Ascending aorta (tissue), 2 donors: ENCODE measurements at regions not wholly inside any gene's neighbourhood (a gene's known extent, or its start where the extent isn't known, plus 50 kb on each side); places are given as distances from the start of the nearest gene placed in this dataset.

Experiments used
- DNase-seq, 2 donors: peaks; one replicate each; pipeline ENCODE4 v3.0.0-alpha.2; 2019; ENCODE audit warnings: low spot score in 2 of 2
- H3K27ac ChIP-seq, 2 donors: fragments of 200-600 bp; sonication (generic); one replicate each; pipeline ENCODE4 v1.5.1; 2016 to 2017; ENCODE audit warnings: mild to moderate bottlenecking in 1 of 2
- H3K27me3 ChIP-seq: fragments of 200-600 bp; sonication (generic); one replicate; pipeline ENCODE4 v1.5.1; 2017
- H3K36me3 ChIP-seq, 2 donors: fragments of 200-600 bp; sonication (generic); one replicate each; pipeline ENCODE4 v1.5.1; 2016
- H3K4me1 ChIP-seq, 2 donors: fragments of 200-600 bp; sonication (generic); one replicate each; pipeline ENCODE4 v1.5.1; 2016 to 2017; ENCODE audit warnings: mild to moderate bottlenecking in 1 of 2
- H3K4me3 ChIP-seq, 2 donors: fragments of 200-600 bp; sonication (generic); one replicate each; pipeline ENCODE4 v1.5.1; 2016 to 2017; ENCODE audit warnings: mild to moderate bottlenecking in 1 of 2
- H3K9me3 ChIP-seq, 2 donors: fragments of 200-600 bp; sonication (generic); one replicate each; pipeline ENCODE4 v1.5.1; 2016
- intact Hi-C: fragments of 100-400 bp; cut with DNase I; formaldehyde crosslinking; loops from one replicate; pipeline ENCODE4 v1.15.1; 2023
- TF ChIP-seq, protein P1 (sequence below), 3 experiments: fragments of 200-600 bp in 2 of 3; fragments of 450-650 bp in 1 of 3; sonication (generic) in 2 of 3; IDR thresholded peaks; one replicate each; pipeline ENCODE4 v1.5.1; 2016 to 2019; ENCODE audit warnings: antibody characterized with exemption in 3 of 3, mild to moderate bottlenecking in 1 of 3, moderate library complexity in 1 of 3

DNA sequence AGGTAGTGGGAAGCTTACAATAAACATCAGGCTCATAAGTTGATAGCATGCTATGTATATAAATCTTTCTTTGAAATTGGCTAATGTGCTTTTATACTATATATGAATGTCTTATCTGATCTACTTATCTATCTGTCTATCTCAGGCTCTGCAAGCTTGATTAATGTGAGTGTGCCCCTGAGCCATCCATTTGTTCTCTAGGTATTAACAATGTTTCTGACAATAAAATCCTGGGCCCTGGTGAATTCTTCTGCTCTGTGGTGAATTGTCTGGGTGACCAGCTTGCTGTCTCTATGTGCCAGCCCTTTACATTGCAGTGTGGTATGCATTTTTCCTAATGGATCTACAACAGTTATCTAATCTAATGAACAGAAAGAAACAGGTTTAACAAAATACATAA, 295.9 kb downstream of the HRH4 start:
- Histone ChIP-seq H3K27ac (no peak overlapping the region), H3K27me3 (no peaks in the 10 kb centered on the region), H3K4me3 (no peak overlapping the region), H3K9me3 (peaks cover 0 to under 1% of the 10 kb centered on the region in 2 donors), H3K4me1 (no peaks in the 10 kb centered on the region), H3K36me3 (no peaks in the 10 kb centered on the region)
- DNase-seq, result no peak
- TF ChIP-seq, protein P1, sequence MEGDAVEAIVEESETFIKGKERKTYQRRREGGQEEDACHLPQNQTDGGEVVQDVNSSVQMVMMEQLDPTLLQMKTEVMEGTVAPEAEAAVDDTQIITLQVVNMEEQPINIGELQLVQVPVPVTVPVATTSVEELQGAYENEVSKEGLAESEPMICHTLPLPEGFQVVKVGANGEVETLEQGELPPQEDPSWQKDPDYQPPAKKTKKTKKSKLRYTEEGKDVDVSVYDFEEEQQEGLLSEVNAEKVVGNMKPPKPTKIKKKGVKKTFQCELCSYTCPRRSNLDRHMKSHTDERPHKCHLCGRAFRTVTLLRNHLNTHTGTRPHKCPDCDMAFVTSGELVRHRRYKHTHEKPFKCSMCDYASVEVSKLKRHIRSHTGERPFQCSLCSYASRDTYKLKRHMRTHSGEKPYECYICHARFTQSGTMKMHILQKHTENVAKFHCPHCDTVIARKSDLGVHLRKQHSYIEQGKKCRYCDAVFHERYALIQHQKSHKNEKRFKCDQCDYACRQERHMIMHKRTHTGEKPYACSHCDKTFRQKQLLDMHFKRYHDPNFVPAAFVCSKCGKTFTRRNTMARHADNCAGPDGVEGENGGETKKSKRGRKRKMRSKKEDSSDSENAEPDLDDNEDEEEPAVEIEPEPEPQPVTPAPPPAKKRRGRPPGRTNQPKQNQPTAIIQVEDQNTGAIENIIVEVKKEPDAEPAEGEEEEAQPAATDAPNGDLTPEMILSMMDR (IDR thresholded peaks at IDR 0.05), result no peak
- intact Hi-C loops, result no loop called here

DNA sequence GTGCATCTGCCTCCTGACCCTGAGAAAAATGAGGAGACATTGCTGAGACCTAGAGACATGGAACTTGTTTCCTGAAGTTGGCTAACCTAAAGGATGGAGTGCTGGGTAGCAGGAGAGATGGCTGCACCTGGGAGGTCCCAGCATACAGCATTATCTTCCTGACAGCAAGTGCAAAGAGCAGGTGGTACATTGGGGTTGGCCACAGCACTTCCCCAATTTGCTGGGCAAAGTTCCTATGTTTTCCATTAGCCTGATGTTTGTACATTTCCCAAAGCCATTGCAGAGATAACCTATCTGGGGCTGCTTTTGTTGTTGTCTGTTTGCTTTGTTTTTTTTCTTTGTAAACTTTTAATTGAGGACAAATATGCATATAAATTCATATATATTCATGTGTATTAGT, 296.7 kb downstream of the HRH4 start:
- H3K27me3 ChIP-seq, result no peaks in the 10 kb centered on the region
- no peaks in the 10 kb centered on the region for H3K4me1 ChIP-seq
- intact Hi-C loops, result no loop called here
- H3K4me3 ChIP-seq, result no peak overlapping the region
- H3K36me3 ChIP-seq, result no peaks in the 10 kb centered on the region
- H3K27ac ChIP-seq, result no peak overlapping the region
- DNase-seq, result no peak
- peaks cover 0 to 4% of the 10 kb centered on the region in 2 donors for H3K9me3 ChIP-seq
- TF ChIP-seq, protein P1 (IDR thresholded peaks at IDR 0.05), result no peak

DNA sequence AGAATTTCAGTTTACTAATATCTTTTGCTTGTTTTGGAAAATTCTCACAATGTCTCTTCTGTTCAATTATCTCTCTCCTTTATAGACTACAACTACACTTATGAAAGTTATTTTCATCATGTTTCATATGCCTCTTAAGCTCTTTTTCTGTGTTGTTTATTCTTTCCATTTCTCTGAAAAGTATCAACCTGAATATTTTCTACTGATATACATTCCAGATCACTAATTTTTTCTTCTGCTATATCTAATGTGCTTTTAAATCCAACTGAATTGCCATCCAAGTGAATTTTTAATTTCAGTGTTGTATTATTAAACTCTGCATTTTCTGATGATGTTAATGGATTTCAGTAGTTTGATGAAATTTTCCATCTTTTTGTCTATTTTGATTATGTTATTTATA, 301.3 kb downstream of the HRH4 start:
- Histone ChIP-seq H3K36me3 (no peaks in the 10 kb centered on the region), H3K4me1 (peaks cover 0 to 11% of the 10 kb centered on the region in 2 donors), H3K27me3 (no peaks in the 10 kb centered on the region), H3K4me3 (no peak overlapping the region), H3K9me3 (peaks cover 0 to 4% of the 10 kb centered on the region in 2 donors), H3K27ac (no peak overlapping the region)
- TF ChIP-seq, protein P1 (IDR thresholded peaks at IDR 0.05), result no peak
- intact Hi-C loops, result no loop called here
- no peak for DNase-seq

DNA sequence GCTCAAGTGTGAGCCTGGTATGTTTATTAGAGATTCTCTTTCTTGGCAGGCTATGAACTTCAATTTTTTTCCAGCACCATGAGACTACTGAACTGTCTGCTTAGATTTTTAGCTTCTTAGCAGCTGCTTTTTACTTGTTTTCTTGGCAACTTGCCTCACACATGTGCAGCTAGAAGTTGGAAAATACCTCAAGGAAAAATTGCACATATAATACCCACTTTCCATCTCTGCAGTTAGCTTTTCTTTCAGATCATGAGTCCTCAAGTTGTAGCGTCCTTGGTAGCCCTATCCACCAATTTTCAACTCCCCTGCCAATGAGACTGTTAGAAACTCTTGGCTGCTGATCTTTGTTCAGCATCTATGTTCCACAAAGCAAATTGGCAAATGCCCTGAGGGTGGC, 302.1 kb downstream of the HRH4 start:
- Histone ChIP-seq H3K9me3 (peaks cover 0 to 4% of the 10 kb centered on the region in 2 donors), H3K4me1 (peaks cover 0 to 11% of the 10 kb centered on the region in 2 donors), H3K27me3 (no peaks in the 10 kb centered on the region), H3K27ac (no peak overlapping the region), H3K4me3 (no peak overlapping the region), H3K36me3 (no peaks in the 10 kb centered on the region)
- TF ChIP-seq, protein P1 (IDR thresholded peaks at IDR 0.05), result no peak
- intact Hi-C loops, result no loop called here
- DNase-seq, result no peak

DNA sequence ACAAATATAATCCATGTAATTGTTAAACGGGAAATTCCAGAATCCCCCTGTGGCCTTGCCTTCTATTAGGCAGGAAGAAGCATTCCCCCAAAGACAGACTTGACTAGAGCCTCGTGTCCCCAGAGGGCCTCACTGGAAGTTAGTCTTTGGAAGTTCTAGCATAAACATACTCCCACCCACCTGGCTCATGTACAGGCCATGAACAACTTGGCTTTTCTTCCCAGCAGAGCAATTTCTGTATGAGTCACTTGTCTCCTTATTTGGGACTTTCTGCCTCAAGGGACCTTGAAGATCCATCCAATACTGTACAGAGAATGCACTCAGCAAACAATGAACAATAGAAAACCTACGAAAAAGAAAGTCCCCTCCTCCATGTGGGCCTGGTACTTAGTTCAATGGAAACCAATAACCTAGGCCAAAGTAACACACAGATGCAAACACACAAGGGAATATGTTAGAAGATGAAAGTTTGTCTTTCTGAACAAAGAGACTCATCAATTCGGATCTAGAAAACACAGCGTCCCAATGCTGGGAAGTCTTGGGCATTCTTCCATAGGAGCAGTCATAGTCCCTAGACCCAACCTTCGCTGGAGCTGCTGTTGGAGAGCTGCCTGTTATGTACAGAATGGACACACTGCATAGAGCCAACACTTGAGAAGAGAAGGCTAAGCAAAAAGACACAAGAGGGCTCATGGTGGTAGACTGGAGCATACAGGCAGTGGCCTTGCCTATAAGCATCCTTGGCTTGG, 303.5 kb downstream of the HRH4 start:
- DNase-seq, result no peak
- TF ChIP-seq, protein P1 (IDR thresholded peaks at IDR 0.05), result no peak
- intact Hi-C loops, result no loop called here
- Histone ChIP-seq H3K9me3 (peaks cover 0 to 4% of the 10 kb centered on the region in 2 donors), H3K4me3 (no peak overlapping the region), H3K27me3 (no peaks in the 10 kb centered on the region), H3K36me3 (no peaks in the 10 kb centered on the region), H3K4me1 (peaks cover 0 to 11% of the 10 kb centered on the region in 2 donors), H3K27ac (no peak overlapping the region)
